ENCODE measurements at regions not wholly inside any gene's neighbourhood (a gene's known extent, or its start where the extent isn't known, plus 50 kb on each side); places are given as distances from the start of the nearest gene placed in this dataset.
"Not testable (repeated sequence)": the region's sequence is repeated elsewhere in the genome, so short reads cannot be mapped to it uniquely, and the experiment has no call there.

GRCh38 chr2:134009906-134010305 lies 244.0 kb upstream of the MGAT5 start:
- not testable (repeated sequence) for DNase-seq (ENCODE audit: low read depth in 1 of 2, low spot score in 1 of 2)

- DNase-seq (ENCODE audit: low read depth in 1 of 2, low spot score in 1 of 2), result no peak
These were observed 241.8 kb upstream of the MGAT5 start for GRCh38 chr2:134011936-134012586.

DNA sequence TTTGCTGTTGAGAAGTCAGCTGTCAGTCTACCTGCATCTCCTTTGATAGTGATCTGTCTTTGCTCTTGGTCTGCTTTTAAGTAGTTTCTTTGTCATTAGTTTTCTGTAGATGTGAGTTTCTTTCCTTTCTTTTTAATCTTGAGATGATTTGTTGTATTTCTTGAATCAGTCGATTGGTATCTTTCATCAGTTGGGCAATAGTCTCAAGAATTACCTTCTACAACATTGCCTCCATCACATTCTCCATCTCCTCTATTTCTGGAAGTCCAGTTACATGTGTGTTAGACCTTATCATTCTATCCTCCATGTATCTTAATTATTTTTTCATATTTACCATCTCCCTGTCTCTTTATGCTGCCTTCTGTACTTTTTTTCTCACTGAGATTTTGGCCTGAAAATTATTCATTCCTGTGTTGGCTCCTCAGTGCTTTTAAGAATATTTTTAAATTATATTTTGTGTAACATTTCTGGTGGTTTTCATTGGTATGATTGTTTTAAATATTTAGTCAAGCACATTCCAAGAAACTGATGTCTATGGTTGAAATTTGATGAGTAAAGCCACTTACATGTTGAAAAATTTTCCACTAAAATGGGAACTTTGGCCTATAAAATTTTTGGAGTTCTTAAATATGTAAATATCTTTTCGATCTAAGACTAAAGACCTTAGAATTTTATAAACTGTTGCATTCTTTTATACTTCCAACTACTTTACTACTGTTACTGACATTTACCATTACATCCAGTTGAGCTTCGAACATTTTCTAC lies 239.5 kb upstream of the MGAT5 start:
- no peak for DNase-seq (ENCODE audit: low read depth in 1 of 2, low spot score in 1 of 2)

DNA sequence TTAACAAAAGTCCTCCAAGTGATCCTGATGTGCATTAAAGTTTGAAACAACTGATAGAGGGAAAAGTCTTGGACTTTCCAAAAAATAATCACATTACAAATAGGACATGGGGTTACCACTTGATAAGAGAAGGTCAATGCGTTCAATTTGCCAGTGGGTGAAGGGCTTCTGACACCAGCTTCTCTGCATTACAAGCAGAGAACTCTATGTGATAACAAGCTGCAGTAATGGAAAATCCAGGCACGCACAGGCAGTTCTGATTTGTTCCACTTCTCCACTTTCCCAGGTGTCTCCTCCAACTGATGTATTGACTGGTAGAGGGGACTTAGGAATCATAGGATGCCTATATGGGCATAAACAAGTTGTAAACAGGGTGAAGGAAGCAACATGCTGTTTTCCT lies 234.0 kb upstream of the MGAT5 start:
- DNase-seq (ENCODE audit: low read depth in 1 of 2, low spot score in 1 of 2), result no peak

- no peak for DNase-seq (ENCODE audit: low read depth in 1 of 2, low spot score in 1 of 2)
These were observed 233.3 kb upstream of the MGAT5 start for GRCh38 chr2:134020608-134021007.

GRCh38 chr2:134021830-134022524 lies 231.9 kb upstream of the MGAT5 start:
- no peak for DNase-seq (ENCODE audit: low read depth in 1 of 2, low spot score in 1 of 2)

GRCh38 chr2:134023854-134024253 lies 230.0 kb upstream of the MGAT5 start:
- no peak for DNase-seq (ENCODE audit: low read depth in 1 of 2, low spot score in 1 of 2)

GRCh38 chr2:134027980-134028379 lies 225.9 kb upstream of the MGAT5 start:
- no peak for DNase-seq (ENCODE audit: low read depth in 1 of 2, low spot score in 1 of 2)

- DNase-seq (ENCODE audit: low read depth in 1 of 2, low spot score in 1 of 2), result no peak
These were observed 224.5 kb upstream of the MGAT5 start for GRCh38 chr2:134029418-134029817.

DNA sequence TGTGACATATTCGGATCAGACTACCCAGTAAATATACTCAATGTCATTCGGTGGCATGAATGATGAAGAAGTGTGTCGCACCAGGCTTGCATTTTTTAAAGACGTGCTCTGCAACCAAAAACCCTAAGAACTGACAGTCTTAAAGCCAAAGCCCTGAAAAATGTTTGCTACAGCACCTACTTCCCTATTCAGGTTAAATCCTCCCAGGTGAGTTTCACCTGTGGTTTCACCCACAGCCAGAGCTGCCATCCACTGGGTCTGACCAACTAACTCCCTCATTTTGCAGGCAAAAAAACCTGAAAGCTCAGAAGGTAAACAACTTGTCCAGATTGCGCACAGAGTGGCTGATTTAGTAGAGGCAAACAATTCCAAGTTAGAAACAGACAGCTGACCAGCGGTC lies 222.3 kb upstream of the MGAT5 start:
- DNase-seq (ENCODE audit: low read depth in 1 of 2, low spot score in 1 of 2), result no peak

GRCh38 chr2:134035605-134036370 lies 218.1 kb upstream of the MGAT5 start:
- DNase-seq (ENCODE audit: low read depth in 1 of 2, low spot score in 1 of 2), result no peak

- DNase-seq (ENCODE audit: low read depth in 1 of 2, low spot score in 1 of 2), result no peak
These were observed 213.8 kb upstream of the MGAT5 start for GRCh38 chr2:134039912-134040581.

DNA sequence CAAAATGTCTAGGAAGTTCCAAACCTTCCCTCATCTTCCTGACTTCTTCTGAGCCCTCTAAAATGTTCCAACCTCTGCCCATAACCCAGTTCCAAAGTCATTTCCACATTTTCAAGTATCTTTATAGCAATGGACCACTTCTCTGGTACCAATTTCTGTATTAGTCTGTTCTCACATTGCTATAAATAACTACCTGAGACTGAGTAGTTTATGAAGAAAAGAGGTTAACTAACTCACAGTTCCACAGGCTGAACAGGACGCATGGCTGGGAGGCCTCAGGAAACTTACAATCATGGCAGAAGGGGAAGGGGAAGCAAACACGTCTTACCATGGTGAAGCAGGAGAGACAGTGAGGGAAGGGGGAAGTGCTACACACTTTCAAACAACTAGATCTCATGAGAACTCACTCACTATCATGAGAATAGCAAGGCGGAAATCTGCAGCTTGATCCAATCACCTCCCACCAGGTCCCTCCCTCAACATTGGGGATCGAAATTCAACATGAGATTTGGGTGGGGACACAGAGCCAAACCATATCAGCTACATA lies 213.2 kb upstream of the MGAT5 start:
- not testable (repeated sequence) for DNase-seq (ENCODE audit: low read depth in 1 of 2, low spot score in 1 of 2)

DNA sequence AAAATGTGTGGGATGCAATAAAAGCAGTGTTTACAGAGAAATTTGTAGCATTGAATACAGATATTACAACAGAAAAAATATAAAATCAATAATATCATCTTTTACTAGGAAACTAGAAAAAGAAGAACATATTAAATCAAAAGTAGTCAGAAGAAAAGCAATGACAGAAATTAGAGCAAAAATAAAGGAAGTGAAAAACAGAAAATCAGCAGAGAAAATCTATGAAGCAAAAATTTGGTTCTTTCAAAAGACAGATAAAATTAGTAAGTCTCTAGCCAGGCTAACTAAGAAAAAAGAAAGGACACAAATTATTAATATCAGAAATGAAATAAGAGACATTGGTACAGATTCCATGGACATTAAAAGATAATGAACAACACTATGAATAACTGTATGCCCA lies 212.0 kb upstream of the MGAT5 start:
- no peak for DNase-seq (ENCODE audit: low read depth in 1 of 2, low spot score in 1 of 2)

DNA sequence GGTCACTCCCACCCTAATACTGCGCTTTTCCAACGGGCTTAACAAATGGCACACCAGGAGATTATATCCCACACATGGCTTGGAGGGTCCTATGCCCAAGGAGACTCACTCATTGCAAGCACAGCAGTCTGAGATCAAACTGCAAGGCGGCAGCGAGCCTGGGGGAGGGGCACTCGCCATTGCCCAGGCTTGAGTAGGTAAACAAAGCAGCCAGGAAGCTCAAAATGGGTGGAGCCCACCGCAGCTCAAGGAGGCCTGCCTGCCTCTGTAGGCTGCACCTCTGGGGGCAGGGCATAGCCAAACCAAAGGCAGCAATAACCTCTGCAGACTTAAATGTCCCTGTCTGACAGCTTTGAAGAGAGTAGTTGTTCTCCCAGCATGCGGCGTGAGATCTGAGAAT lies 210.8 kb upstream of the MGAT5 start:
- not testable (repeated sequence) for DNase-seq (ENCODE audit: low read depth in 1 of 2, low spot score in 1 of 2)

DNA sequence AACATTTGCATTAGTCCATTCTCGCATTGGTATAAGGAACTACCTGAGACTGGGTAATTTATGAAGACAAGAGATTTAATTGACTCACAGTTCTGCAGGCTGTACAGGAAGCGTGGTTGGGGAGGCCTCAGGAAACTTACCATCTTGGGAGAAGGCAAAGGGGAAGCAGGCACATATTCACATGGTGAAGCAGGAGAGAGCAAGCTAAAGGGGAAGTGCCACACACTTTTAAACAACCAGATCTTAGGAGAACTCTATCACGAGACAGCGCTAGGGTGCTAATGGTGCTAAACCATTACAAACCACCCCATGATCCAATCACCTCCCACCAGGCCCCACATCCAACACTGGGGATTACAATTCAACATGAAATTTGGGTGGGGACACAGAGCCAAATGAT lies 201.7 kb upstream of the MGAT5 start:
- no peak for DNase-seq (ENCODE audit: low read depth in 1 of 2, low spot score in 1 of 2)

DNA sequence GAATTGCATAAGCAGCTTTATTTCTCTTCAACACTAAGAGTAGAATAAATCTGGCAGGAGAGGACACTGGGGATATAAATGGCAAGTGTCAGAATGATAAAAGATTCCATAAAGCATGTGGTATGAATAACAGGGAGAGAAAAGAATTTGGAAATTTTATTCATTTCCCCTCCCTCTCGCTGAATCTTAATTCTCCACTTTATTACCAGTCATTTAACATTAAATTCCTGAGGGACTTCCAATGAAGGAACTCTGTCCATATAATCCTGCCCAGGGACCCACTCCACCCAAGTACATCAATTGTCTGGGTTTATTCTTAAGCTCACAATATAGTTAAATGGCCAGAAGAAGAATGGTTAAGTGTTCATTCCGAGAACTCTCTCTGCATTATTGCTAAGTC lies 197.7 kb upstream of the MGAT5 start:
- no peak for DNase-seq (ENCODE audit: low read depth in 1 of 2, low spot score in 1 of 2)

DNA sequence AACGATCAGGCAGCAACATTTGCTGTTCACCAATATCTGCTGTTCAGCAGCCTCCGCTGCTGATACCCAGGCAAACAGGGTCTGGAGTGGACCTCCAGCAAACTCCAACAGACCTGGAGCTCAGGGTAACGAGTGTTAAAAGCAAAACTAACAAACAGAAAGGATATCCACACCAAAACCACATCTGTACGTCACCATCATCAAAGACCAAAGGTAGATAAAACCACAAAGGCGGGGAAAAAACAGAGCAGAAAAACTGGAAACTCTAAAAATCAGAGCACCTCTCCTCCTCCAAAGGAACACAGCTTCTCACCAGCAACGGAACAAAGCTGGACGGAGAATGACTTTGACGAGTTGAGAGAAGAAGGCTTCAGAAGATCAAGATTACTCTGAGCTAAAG lies 192.8 kb upstream of the MGAT5 start:
- not testable (repeated sequence) for DNase-seq (ENCODE audit: low read depth in 1 of 2, low spot score in 1 of 2)

DNA sequence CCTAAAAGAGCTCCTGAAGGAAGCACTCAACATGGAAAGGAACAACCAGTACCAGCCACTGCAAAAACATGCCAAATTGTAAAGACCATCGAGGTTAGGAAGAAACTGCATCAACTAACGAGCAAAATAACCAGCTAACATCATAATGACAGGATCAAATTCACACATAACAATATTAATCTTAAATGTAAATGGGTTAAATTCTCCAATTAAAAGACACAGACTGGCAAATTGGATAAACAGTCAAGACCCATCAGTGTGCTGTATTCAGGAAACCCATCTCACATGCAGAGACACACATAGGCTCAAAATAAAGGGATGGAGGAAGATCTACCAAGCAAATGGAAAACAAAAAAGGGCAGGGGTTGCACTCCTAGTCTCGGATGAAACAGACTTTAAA lies 191.6 kb upstream of the MGAT5 start:
- not testable (repeated sequence) for DNase-seq (ENCODE audit: low read depth in 1 of 2, low spot score in 1 of 2)

- DNase-seq (ENCODE audit: low read depth in 1 of 2, low spot score in 1 of 2), result not testable (repeated sequence)
These were observed 190.0 kb upstream of the MGAT5 start for GRCh38 chr2:134063916-134064315.
